HFF-Myc (cell line): ENCODE measurements at regions not wholly inside any gene's neighbourhood (a gene's known extent, or its start where the extent isn't known, plus 50 kb on each side); places are given as distances from the start of the nearest gene placed in this dataset.
A peak's percentile ranks its signal among the peaks of the same experiment; 100 is the strongest.
"Not testable (repeated sequence)": the region's sequence is repeated elsewhere in the genome, so short reads cannot be mapped to it uniquely, and the experiment has no call there.

Experiments used
- DNase-seq: peaks from one replicate; pipeline ENCODE4 v3.0.0-alpha.2; 2011; ENCODE audit warnings: low read depth; ENCODE audit errors: extremely low read depth
- H3K4me3 ChIP-seq: replicated peaks from 2 replicates; pipeline ENCODE4 v1.5.1; 2011; ENCODE audit warnings: low read depth, mild to moderate bottlenecking, control low read depth, low read length
- TF ChIP-seq, protein P1 (sequence below): IDR thresholded peaks from 2 replicates; pipeline ENCODE4 v1.5.1; 2012; ENCODE audit warnings: mild to moderate bottlenecking, low read depth, low read length, control low read depth; ENCODE audit errors: missing control alignments

GRCh38 chr9:64813072-64813471, 471.9 kb downstream of the FOXD4L5 start:
- DNase-seq, H3K4me3 ChIP-seq: not testable (repeated sequence)

DNA sequence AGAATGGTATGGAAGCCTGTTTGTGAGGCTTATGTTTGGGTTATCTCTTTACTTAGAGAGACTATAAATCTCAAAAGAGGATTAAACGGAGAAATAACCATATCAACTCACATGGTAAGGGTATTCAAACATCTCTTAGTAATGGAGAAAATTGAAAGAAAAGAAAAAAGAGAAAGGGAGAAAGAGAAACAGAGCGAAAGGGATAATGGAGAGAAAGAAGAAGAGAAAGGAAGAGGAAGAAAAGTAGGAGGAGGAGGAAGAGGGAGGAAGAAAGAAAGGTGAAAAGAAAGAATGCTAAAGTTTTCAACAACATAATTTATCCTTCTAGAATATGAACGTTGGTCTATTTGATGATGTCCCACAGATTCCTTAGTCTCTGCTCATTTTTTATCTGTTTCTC, 506.3 kb downstream of the FOXD4L5 start:
- H3K4me3 ChIP-seq, DNase-seq: not testable (repeated sequence)

GRCh38 chr9:64776269-64776668, 508.7 kb downstream of the FOXD4L5 start:
- not testable (repeated sequence) for H3K4me3 ChIP-seq, DNase-seq

GRCh38 chr9:64774813-64775793, 509.9 kb downstream of the FOXD4L5 start:
- DNase-seq, H3K4me3 ChIP-seq: not testable (repeated sequence)

- H3K4me3 ChIP-seq: not testable (repeated sequence)
Measured at GRCh38 chr9:64774004-64774812, 510.8 kb downstream of the FOXD4L5 start.

DNA sequence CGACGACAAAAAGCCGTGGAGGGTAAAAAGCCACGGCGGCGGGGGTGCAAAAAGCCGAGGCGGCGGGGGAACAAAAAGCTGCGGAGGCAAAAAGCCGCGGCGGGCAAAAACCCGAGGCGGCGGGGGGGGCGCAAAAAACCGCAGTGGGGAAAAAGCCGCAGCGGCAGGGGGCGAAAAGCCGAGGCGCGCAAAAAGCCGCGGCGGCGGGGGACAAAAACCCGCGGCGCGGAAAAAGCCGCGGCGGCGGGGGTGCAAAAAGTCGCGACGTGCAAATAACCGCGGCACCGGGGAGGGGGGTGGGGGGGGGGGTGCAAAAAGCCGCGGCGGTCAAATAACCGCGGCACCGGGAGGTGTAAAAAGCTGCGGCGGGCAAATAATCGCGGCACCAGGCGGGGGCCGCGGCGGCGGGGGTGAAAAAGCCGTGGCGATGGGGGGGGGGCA, 511.5 kb downstream of the FOXD4L5 start:
- peak overlapping the region; percentile 11; the same call in 1 of the 2 replicates for H3K4me3 ChIP-seq
- TF ChIP-seq, protein P1, sequence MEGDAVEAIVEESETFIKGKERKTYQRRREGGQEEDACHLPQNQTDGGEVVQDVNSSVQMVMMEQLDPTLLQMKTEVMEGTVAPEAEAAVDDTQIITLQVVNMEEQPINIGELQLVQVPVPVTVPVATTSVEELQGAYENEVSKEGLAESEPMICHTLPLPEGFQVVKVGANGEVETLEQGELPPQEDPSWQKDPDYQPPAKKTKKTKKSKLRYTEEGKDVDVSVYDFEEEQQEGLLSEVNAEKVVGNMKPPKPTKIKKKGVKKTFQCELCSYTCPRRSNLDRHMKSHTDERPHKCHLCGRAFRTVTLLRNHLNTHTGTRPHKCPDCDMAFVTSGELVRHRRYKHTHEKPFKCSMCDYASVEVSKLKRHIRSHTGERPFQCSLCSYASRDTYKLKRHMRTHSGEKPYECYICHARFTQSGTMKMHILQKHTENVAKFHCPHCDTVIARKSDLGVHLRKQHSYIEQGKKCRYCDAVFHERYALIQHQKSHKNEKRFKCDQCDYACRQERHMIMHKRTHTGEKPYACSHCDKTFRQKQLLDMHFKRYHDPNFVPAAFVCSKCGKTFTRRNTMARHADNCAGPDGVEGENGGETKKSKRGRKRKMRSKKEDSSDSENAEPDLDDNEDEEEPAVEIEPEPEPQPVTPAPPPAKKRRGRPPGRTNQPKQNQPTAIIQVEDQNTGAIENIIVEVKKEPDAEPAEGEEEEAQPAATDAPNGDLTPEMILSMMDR: no peak
- no peak for DNase-seq

More at GRCh38 chr9:64774004-64774812, 510.8 kb downstream of the FOXD4L5 start:
- not testable (repeated sequence) for DNase-seq

DNA sequence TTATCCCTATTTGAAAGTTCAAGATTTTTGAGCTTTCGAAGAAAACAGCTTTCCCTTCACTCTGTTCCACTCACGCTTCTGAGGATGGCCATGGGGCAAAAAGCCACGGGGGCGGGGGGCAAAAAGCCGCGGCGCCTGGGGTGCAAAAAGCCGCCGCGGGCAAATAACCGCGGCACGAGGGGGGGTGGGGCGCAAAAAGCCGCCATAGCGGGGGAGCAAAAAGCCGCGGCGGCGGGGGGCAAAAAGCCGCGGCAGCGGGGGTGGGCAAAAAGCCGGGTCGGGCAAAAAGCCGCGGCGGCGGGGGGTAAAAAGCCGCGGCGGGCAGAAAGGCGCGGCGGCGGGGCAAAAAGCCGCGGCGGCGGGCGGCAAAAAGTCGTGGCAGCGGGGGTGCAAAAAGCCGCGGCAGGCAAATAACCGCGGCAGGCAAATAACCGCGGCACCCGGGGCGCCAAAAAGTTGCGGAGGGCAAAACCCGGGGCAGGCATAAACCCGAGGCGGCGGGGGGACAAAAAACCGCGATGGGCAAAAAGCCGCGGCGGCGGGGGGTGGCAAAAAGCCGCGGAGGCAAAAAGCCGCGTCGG, 512.2 kb downstream of the FOXD4L5 start:
- not testable (repeated sequence) for DNase-seq, H3K4me3 ChIP-seq

GRCh38 chr9:64772123-64772736, 512.8 kb downstream of the FOXD4L5 start:
- H3K4me3 ChIP-seq, DNase-seq: not testable (repeated sequence)
